ENCODE measurements at regions not wholly inside any gene's neighbourhood (a gene's known extent, or its start where the extent isn't known, plus 50 kb on each side); places are given as distances from the start of the nearest gene placed in this dataset.

- no peak overlapping the region for H3K4me3 ChIP-seq (ENCODE audit: low read depth, low read length)
- H3K27ac ChIP-seq = no peak overlapping the region
- peaks cover 39% of the 10 kb centered on the region for H3K27me3 ChIP-seq (ENCODE audit: insufficient read depth, low read depth, severe bottlenecking)
- no peaks in the 10 kb centered on the region for H3K36me3 ChIP-seq
- TF ChIP-seq CTCF (IDR thresholded peaks at IDR 0.05; ENCODE audit: low read depth, low read length) = no peak
- peak; percentile 2 for DNase-seq
- H3K9me3 ChIP-seq (ENCODE audit: severe bottlenecking) = peaks cover 35% of the 10 kb centered on the region
These were observed 221.2 kb downstream of the SNRPN start for GRCh38 chr15:25175789-25176615.

GRCh38 chr15:25176616-25176923 lies 221.8 kb downstream of the SNRPN start:
- Histone ChIP-seq H3K4me3 (ENCODE audit: low read depth, low read length) (no peak overlapping the region), H3K27ac (no peak overlapping the region), H3K27me3 (ENCODE audit: insufficient read depth, low read depth, severe bottlenecking) (peaks cover 42% of the 10 kb centered on the region), H3K36me3 (no peaks in the 10 kb centered on the region), H3K9me3 (ENCODE audit: severe bottlenecking) (peaks cover 35% of the 10 kb centered on the region)
- peak; percentile 3 for DNase-seq
- TF ChIP-seq CTCF (IDR thresholded peaks at IDR 0.05; ENCODE audit: low read depth, low read length) = no peak

- Histone ChIP-seq H3K36me3 (no peaks in the 10 kb centered on the region), H3K4me3 (ENCODE audit: low read depth, low read length) (no peak overlapping the region), H3K27me3 (ENCODE audit: insufficient read depth, low read depth, severe bottlenecking) (peaks cover 49% of the 10 kb centered on the region), H3K27ac (no peak overlapping the region), H3K9me3 (ENCODE audit: severe bottlenecking) (peaks cover 31% of the 10 kb centered on the region)
- no peak for TF ChIP-seq CTCF (IDR thresholded peaks at IDR 0.05; ENCODE audit: low read depth, low read length)
- DNase-seq = peak; percentile 1
These were observed 222.5 kb downstream of the SNRPN start for GRCh38 chr15:25176991-25177954.

DNA sequence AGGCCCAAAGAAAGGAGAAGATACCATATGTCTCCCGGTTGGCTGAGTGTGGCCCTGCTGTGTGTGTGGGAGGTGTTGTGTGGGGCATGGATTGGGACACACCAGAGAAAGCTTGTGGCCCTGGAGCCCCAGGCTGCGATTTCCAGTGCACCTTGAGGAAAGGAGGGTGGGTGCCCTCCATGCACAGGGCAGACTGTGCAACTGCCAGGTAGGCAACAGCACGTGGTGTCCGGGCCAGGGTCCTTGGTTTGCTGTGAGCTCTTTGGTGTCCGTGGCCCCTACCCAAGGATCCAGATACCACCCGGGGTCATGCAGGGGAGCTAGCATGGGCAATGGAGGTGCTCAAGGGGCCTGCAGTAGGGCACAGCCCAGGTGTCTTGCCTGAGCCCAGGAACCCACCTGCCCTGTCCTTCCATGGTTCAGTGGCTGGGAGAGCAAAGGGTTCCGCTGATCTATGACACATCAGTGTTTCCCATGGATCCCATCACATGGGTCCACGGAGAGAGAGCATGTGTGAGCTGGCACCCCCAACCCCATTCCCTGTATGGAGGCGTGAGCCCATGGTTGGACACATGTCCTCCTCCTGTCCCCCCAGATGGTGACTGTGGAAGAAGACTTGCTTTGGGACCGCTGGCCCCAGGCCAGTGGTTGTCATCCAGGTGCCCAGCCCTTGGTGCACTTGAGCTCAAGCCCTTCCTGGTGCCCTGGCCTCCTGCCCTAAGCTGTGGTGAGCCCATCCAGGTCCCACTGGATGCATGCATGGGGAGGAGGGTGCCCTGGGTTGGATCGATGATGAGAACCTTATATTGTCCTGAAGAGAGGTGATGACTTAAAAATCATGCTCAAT lies 223.4 kb downstream of the SNRPN start:
- TF ChIP-seq CTCF (IDR thresholded peaks at IDR 0.05; ENCODE audit: low read depth, low read length) = no peak
- no peak overlapping the region for H3K4me3 ChIP-seq (ENCODE audit: low read depth, low read length)
- DNase-seq = peak; percentile 3
- peaks cover 25% of the 10 kb centered on the region for H3K9me3 ChIP-seq (ENCODE audit: severe bottlenecking)
- no peaks in the 10 kb centered on the region for H3K36me3 ChIP-seq
- no peak overlapping the region for H3K27ac ChIP-seq
- peaks cover 56% of the 10 kb centered on the region for H3K27me3 ChIP-seq (ENCODE audit: insufficient read depth, low read depth, severe bottlenecking)

DNA sequence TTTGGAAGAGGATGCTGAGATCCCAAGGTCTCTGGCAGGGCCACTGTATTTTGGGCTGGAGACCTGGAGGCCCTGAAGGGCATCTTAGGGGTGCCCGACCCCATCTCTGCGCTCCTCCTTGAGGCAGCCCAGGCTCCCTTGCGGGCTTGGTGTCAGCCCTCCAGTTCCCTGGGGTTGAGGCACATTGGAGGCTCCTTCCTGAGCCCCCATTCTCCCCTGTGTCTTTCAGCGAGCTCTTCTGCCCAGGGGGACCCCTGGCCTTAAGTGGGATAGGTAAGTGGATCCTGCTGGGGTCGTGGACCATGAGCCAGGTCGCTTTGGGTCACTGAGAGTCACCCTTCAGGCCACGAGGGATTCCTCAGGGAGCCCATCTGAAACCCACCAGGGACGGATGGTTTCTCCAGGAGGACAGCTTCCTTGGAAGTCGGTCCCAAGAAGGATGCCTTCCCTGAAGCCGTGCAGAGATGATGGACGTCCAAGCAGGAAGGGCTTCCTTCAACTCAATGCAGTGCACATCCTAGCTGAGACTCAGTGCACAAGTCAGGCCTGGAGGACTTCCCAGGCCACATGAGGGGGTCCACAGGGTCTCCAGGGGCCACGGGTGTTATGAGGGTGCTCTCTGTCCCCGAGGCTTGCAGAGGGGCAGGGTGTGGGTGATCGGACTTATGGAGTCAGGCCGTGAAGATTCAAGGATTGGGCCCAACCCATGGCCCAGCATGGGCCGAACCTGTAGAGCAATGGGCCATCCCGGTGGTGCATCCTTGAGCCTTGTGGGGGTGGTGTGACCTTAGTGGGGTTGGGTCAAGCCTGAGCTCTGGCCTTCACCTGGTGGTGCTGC lies 224.3 kb downstream of the SNRPN start:
- DNase-seq = peak; percentile 2
- H3K4me3 ChIP-seq (ENCODE audit: low read depth, low read length) = no peak overlapping the region
- H3K9me3 ChIP-seq (ENCODE audit: severe bottlenecking) = peaks cover 16% of the 10 kb centered on the region
- no peak for TF ChIP-seq CTCF (IDR thresholded peaks at IDR 0.05; ENCODE audit: low read depth, low read length)
- H3K27me3 ChIP-seq (ENCODE audit: insufficient read depth, low read depth, severe bottlenecking) = peaks cover 63% of the 10 kb centered on the region
- no peak overlapping the region for H3K27ac ChIP-seq
- no peaks in the 10 kb centered on the region for H3K36me3 ChIP-seq
